ENCODE measurements at regions not wholly inside any gene's neighbourhood (a gene's known extent, or its start where the extent isn't known, plus 50 kb on each side); places are given as distances from the start of the nearest gene placed in this dataset.

- DNase-seq = no peak
These were observed 59.0 kb upstream of the MED9 start for GRCh38 chr17:17417718-17418181.

DNA sequence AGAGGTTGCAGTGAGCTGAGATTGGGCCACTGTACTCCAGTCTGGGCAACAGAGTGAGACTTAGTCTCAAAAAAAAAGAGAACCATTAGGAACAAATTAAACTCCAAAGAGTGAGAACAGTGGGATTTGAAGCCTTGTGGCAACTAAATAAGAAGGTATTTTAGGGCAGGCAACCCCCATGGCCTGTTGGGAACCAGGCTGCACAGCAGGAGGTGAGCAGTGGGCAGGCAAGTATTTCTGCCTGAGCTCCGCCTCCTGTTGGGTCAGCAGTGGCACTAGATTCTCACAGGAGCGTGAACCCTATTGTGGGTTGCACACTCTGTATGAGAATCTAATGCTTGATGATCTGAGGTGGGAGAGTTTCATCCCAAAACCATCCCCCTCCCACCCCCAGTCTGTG, 57.6 kb upstream of the MED9 start:
- DNase-seq = no peak

DNA sequence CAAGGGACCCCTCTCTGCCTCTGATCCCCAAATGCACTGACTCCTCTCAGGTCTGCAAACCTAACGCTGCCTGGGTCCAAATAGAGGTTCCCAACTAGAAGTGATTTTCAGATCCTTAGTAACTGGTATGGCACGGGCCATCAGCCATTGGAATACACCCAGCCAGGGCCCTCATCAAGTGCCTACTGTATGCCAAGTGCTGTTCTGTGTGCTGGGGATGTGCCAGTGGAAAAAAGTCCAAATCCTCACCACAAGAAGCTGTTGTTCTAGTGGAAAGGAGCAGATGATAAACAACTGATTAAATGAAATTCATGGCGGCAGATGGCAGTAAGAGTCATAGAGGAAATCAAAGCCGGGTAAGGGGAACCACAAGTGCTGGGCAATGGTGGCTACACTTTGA, 57.2 kb upstream of the MED9 start:
- no peak for DNase-seq

GRCh38 chr17:17420082-17420481, 56.7 kb upstream of the MED9 start:
- no peak for DNase-seq

DNA sequence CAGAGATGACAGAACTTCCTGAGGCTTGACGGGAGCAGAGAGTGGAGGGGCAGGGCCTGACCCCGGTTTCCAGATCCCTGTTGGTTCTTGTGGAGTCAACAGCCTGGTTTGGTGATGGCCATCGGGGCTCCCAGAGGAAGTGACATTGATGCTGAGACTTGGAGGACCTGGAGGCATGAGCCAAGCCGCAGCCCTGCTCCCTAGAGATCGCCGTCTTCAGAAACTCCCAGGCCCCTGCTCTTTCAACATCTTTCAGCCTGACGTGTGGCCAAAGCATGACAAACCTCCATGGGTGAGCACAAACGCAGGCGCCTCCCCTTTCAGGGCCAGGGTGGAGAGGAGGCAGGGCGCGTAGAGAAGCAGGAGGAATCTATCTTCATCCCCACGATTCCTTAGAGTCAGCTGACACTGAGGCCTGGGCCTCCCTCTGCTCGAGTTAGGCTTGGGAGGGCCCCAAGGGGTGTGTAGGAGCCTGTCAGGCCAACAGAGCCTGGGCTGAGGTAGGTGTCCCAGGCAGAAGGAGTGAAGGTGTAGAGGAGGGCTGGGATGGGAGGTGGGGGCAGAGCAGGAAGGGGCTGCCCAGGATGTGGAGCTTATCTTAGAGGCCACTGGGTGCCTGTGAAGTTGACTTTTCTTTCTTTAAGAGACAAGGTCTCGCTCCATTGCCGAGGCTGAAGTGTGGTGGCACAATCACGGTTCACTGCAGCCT, 56.1 kb upstream of the MED9 start:
- DNase-seq = no peak

GRCh38 chr17:17421346-17422216, 55.2 kb upstream of the MED9 start:
- DNase-seq = no peak

GRCh38 chr17:17422217-17422610, 54.6 kb upstream of the MED9 start:
- DNase-seq = no peak

GRCh38 chr17:17422641-17423040, 54.2 kb upstream of the MED9 start:
- DNase-seq = no peak

GRCh38 chr17:17423656-17424055, 53.1 kb upstream of the MED9 start:
- DNase-seq = no peak

GRCh38 chr17:17424552-17424951, 52.2 kb upstream of the MED9 start:
- DNase-seq = no peak

- no peak for DNase-seq
These were observed 51.8 kb upstream of the MED9 start for GRCh38 chr17:17425005-17425404.

GRCh38 chr17:17425591-17425990, 51.2 kb upstream of the MED9 start:
- no peak for DNase-seq

DNA sequence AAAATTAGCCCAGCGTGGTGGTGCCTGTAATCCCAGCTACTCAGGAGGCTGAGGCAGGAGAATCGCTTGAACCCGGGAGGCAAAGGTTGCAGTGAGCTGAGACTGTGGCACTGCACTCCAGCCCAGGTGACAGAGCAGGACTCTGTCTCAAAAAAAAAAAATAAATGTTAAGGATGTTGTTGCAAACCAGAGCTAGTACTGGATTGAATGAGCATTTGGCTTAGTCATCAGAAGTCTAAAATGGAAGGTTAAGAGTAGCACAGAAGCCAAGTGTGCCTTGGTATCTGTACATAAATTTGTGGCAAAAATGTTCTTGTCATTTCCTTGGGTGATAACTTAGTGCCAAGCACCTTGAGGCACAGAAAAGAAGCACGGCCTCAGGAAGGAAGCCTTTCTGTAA, 50.6 kb upstream of the MED9 start:
- DNase-seq = no peak
